Naive B cell (primary cell): ENCODE measurements at regions not wholly inside any gene's neighbourhood (a gene's known extent, or its start where the extent isn't known, plus 50 kb on each side); places are given as distances from the start of the nearest gene placed in this dataset.
"Not testable (repeated sequence)": the region's sequence is repeated elsewhere in the genome, so short reads cannot be mapped to it uniquely, and the experiment has no call there.

Source experiments
- ATAC-seq, 2 donors: fragments of 150-1000 bp; cut with Tn5 transposase; 2 replicates each; pipeline ENCODE4 v1.10.0; 2021; ENCODE audit warnings: low read depth in 2 of 2, mild to moderate bottlenecking in 2 of 2, moderate library complexity in 2 of 2
- DNase-seq: peaks from one replicate; pipeline ENCODE4 v3.0.0; 2022
- H3K27ac Mint-ChIP-seq, 6 donors: one replicate each; pipeline ENCODE4 v1.8.0; 2020 to 2022; ENCODE audit warnings: mild to moderate bottlenecking in 6 of 6, mixed read lengths in 6 of 6, moderate library complexity in 5 of 6, inconsistent platforms in 2 of 6
- H3K27me3 Mint-ChIP-seq, 3 donors: one replicate each; pipeline ENCODE4 v1.8.0; 2021 to 2022; ENCODE audit warnings: mixed read lengths in 3 of 3, mild to moderate bottlenecking in 1 of 3
- H3K36me3 Mint-ChIP-seq, 2 donors: one replicate each; pipeline ENCODE4 v1.8.0; 2020 to 2022; ENCODE audit warnings: mixed read lengths in 2 of 2, inconsistent platforms in 1 of 2, mild to moderate bottlenecking in 1 of 2
- H3K4me1 Mint-ChIP-seq, 3 donors: one replicate each; pipeline ENCODE4 v1.8.0; 2020 to 2022; ENCODE audit warnings: mixed read lengths in 3 of 3, inconsistent platforms in 1 of 3, mild to moderate bottlenecking in 1 of 3, moderate library complexity in 1 of 3
- H3K4me3 Mint-ChIP-seq, 8 donors: one replicate each; pipeline ENCODE4 v1.8.0; 2020 to 2022; ENCODE audit warnings: mild to moderate bottlenecking in 8 of 8, mixed read lengths in 8 of 8, moderate library complexity in 8 of 8, inconsistent platforms in 2 of 8
- H3K9me3 Mint-ChIP-seq, 7 donors: one replicate each; pipeline ENCODE4 v1.8.0; 2020 to 2022; ENCODE audit warnings: mixed read lengths in 7 of 7, mild to moderate bottlenecking in 5 of 7, inconsistent platforms in 2 of 7, moderate library complexity in 1 of 7

DNA sequence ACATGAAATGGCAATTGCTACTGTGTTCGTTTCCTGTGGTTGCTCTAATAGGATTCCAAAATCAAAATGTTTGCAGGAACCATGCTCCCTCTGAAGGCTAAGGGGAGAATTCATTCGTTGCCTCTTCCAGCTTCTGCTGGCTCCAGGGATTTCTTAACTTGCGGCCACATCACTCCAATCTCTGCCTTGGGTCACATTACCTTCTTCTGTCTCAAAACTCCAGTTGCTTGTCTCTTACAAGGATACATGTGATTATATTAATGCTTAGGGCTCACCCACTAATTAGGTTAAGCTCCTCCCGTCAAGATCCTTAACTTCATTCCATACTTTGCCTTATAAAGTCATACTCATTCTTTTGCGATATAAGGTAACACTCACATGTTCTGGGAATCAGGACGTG, 208.4 kb downstream of the RBM46 start:
- no peak for ATAC-seq
- Mint-ChIP-seq H3K9me3 (no peaks in the 10 kb centered on the region), H3K4me3 (no peak overlapping the region), H3K4me1 (no peaks in the 10 kb centered on the region), H3K36me3 (no peaks in the 10 kb centered on the region), H3K27ac (no peak overlapping the region), H3K27me3 (no peaks in the 10 kb centered on the region)
- no peak for DNase-seq

GRCh38 chr4:154997866-154998265, 210.6 kb upstream of the NPY2R start:
- H3K9me3 Mint-ChIP-seq, H3K4me1 Mint-ChIP-seq, H3K27me3 Mint-ChIP-seq, ATAC-seq, H3K4me3 Mint-ChIP-seq, DNase-seq, H3K27ac Mint-ChIP-seq, H3K36me3 Mint-ChIP-seq: not testable (repeated sequence)

- Mint-ChIP-seq H3K4me3 (no peak overlapping the region), H3K4me1 (no peaks in the 10 kb centered on the region), H3K36me3 (no peaks in the 10 kb centered on the region), H3K9me3 (peaks cover 0 to 5% (median 0%) of the 10 kb centered on the region in 7 donors), H3K27ac (no peak overlapping the region), H3K27me3 (no peaks in the 10 kb centered on the region)
- DNase-seq (no peak), ATAC-seq (no peak)
Measured at GRCh38 chr4:154998284-154998683, 210.2 kb upstream of the NPY2R start.

DNA sequence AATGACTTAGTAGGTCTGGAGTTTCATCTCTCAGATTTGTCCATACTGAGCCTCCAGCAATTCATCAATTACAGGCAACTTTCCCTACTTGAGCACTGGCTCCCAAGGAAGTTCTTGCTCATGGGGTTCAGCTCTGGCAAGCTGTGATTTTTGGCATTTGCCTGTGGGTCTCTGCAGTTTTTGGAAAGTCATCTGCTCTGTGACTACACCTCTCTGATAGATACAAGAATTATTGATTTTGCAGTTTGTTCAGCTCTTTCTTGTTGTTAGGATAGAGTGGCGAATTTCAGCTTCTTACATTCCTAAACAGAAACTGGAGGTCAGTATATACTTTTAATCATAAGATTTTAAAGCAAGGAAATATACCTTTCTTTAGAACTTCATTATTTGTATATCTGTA, 209.7 kb upstream of the NPY2R start:
- Mint-ChIP-seq H3K27me3 (no peaks in the 10 kb centered on the region), H3K4me1 (no peaks in the 10 kb centered on the region), H3K9me3 (peaks cover 0 to 5% (median 0%) of the 10 kb centered on the region in 7 donors), H3K27ac (no peak overlapping the region), H3K36me3 (no peaks in the 10 kb centered on the region), H3K4me3 (no peak overlapping the region)
- DNase-seq (no peak), ATAC-seq (no peak)

GRCh38 chr4:154999950-155000578, 208.4 kb upstream of the NPY2R start:
- H3K27ac Mint-ChIP-seq = no peak overlapping the region
- no peak for DNase-seq
- H3K9me3 Mint-ChIP-seq = peaks cover 0 to 8% (median 0%) of the 10 kb centered on the region in 7 donors
- no peaks in the 10 kb centered on the region for H3K36me3 Mint-ChIP-seq
- no peaks in the 10 kb centered on the region for H3K27me3 Mint-ChIP-seq
- no peak overlapping the region for H3K4me3 Mint-ChIP-seq
- ATAC-seq = no peak
- H3K4me1 Mint-ChIP-seq = no peaks in the 10 kb centered on the region

- H3K4me1 Mint-ChIP-seq = no peaks in the 10 kb centered on the region
- H3K36me3 Mint-ChIP-seq = no peaks in the 10 kb centered on the region
- no peaks in the 10 kb centered on the region for H3K27me3 Mint-ChIP-seq
- no peak overlapping the region for H3K4me3 Mint-ChIP-seq
- H3K27ac Mint-ChIP-seq = no peak overlapping the region
- H3K9me3 Mint-ChIP-seq = peaks cover 0 to 8% (median 0%) of the 10 kb centered on the region in 7 donors
- DNase-seq (no peak), ATAC-seq (no peak)
Measured at GRCh38 chr4:155001251-155001650, 207.2 kb upstream of the NPY2R start.

- no peak for DNase-seq
- Mint-ChIP-seq H3K36me3 (no peaks in the 10 kb centered on the region), H3K27me3 (peaks cover 0 to 7% (median 4%) of the 10 kb centered on the region in 3 donors), H3K4me3 (no peak overlapping the region), H3K4me1 (no peaks in the 10 kb centered on the region), H3K27ac (no peak overlapping the region), H3K9me3 (peaks cover 0 to 8% (median 0%) of the 10 kb centered on the region in 7 donors)
- no peak for ATAC-seq
Measured at GRCh38 chr4:155005395-155006090, 202.9 kb upstream of the NPY2R start.

- Mint-ChIP-seq H3K4me3 (no peak overlapping the region), H3K36me3 (no peaks in the 10 kb centered on the region), H3K9me3 (peaks cover 0 to 3% (median 0%) of the 10 kb centered on the region in 7 donors), H3K27ac (no peak overlapping the region), H3K4me1 (no peaks in the 10 kb centered on the region), H3K27me3 (peaks cover 0 to 7% (median 5%) of the 10 kb centered on the region in 3 donors)
- DNase-seq (no peak), ATAC-seq (no peak)
Measured at GRCh38 chr4:155007660-155008176, 200.7 kb upstream of the NPY2R start.

- no peak for DNase-seq
- Mint-ChIP-seq H3K27ac (no peak overlapping the region), H3K27me3 (peaks cover 0 to 7% (median 5%) of the 10 kb centered on the region in 3 donors), H3K36me3 (no peaks in the 10 kb centered on the region), H3K4me1 (no peaks in the 10 kb centered on the region), H3K9me3 (peaks cover 0 to 3% (median 0%) of the 10 kb centered on the region in 7 donors), H3K4me3 (no peak overlapping the region)
- no peak for ATAC-seq
Measured at GRCh38 chr4:155008389-155008788, 200.0 kb upstream of the NPY2R start.

DNA sequence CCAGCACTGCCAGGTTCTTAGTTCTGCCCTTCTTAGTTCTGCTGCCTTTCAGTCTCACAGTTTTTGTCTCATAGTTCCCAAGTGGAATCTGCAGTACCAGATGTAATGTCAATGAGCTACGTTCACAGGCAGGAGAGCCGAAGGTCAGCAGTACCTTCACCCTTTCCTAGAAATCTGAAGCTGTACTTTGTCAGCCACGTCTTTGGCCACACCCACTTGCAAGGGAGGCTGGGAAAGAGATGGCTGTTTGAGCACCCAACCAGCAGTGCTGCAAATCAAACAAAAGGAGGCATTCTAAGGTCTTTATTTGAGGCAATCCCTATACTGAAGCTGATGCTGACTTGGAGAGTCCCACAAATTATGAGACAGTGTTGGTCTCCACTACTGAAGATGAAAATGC, 199.1 kb upstream of the NPY2R start:
- Mint-ChIP-seq H3K27me3 (peaks cover 0 to 7% (median 5%) of the 10 kb centered on the region in 3 donors), H3K36me3 (no peaks in the 10 kb centered on the region), H3K4me1 (no peaks in the 10 kb centered on the region), H3K9me3 (peaks cover 0 to 4% (median 0%) of the 10 kb centered on the region in 7 donors), H3K4me3 (no peak overlapping the region), H3K27ac (no peak overlapping the region)
- no peak for DNase-seq
- no peak for ATAC-seq

- peaks cover 0 to 5% (median 0%) of the 10 kb centered on the region in 7 donors for H3K9me3 Mint-ChIP-seq
- H3K4me3 Mint-ChIP-seq = no peak overlapping the region
- H3K27me3 Mint-ChIP-seq = peaks cover 0 to 7% (median 5%) of the 10 kb centered on the region in 3 donors
- DNase-seq (no peak), ATAC-seq (no peak)
- H3K4me1 Mint-ChIP-seq = no peaks in the 10 kb centered on the region
- no peaks in the 10 kb centered on the region for H3K36me3 Mint-ChIP-seq
- peak overlapping the region in 1 of 6 donors; percentile 76 for H3K27ac Mint-ChIP-seq
Measured at GRCh38 chr4:155010376-155010775, 198.1 kb upstream of the NPY2R start.

DNA sequence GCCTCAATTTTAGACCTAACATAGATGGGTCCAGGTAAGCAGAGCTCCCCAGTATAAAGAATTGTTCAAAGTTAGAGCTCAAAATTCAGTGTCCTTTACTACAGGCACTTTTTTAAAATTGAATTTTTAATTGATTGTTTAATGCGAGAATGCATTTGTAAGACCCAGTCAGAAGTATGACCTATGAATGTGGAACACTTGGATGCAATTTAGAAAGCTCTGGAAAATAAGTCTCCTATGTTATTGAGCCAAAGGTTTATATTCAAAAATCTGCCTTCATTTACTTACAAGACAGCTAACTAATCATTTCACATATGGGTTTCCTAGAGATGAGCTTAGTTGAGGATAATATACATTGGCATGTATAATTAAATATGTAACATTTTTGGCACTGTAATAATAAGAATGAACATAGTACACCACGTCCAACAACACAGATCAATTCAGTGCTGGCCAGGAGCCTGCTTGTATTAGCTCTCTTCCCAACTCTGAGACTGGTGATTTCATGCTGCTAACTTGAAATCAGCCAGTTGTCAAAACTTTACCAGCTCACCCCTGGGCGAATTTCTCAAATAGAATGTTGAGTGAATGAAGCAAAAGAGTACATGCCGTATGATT, 197.2 kb upstream of the NPY2R start:
- Mint-ChIP-seq H3K27me3 (peaks cover 0 to 7% (median 5%) of the 10 kb centered on the region in 3 donors), H3K4me1 (no peaks in the 10 kb centered on the region)

GRCh38 chr4:155012469-155012868, 196.0 kb upstream of the NPY2R start:
- no peak overlapping the region for H3K27ac Mint-ChIP-seq
- no peaks in the 10 kb centered on the region for H3K36me3 Mint-ChIP-seq
- DNase-seq (no peak), ATAC-seq (no peak)
- H3K9me3 Mint-ChIP-seq = peaks cover 0 to 5% (median 0%) of the 10 kb centered on the region in 7 donors
- H3K4me1 Mint-ChIP-seq = no peaks in the 10 kb centered on the region
- H3K4me3 Mint-ChIP-seq = no peak overlapping the region
- H3K27me3 Mint-ChIP-seq = peaks cover 0 to 8% (median 7%) of the 10 kb centered on the region in 3 donors

More for the DNA sequence above, 197.2 kb upstream of the NPY2R start:
- DNase-seq = no peak
- Mint-ChIP-seq H3K4me3 (no peak overlapping the region), H3K36me3 (no peaks in the 10 kb centered on the region), H3K27ac (no peak overlapping the region), H3K9me3 (peaks cover 0 to 5% (median 0%) of the 10 kb centered on the region in 7 donors)
- no peak for ATAC-seq

GRCh38 chr4:155017426-155017825, 191.0 kb upstream of the NPY2R start:
- Mint-ChIP-seq H3K4me1 (no peaks in the 10 kb centered on the region), H3K4me3 (no peak overlapping the region), H3K36me3 (no peaks in the 10 kb centered on the region), H3K27ac (no peak overlapping the region), H3K27me3 (peaks cover 0 to 3% (median 0%) of the 10 kb centered on the region in 3 donors), H3K9me3 (peaks cover 0 to 9% (median 4%) of the 10 kb centered on the region in 7 donors)
- DNase-seq (no peak), ATAC-seq (no peak)
